HCT116 (cell line): ENCODE measurements at regions not wholly inside any gene's neighbourhood (a gene's known extent, or its start where the extent isn't known, plus 50 kb on each side); places are given as distances from the start of the nearest gene placed in this dataset.

Experiments used
- ATAC-seq: fragments of 200-7000 bp; cut with Tn5 transposase; 2 replicates; pipeline ENCODE4 v1.9.1; 2020; ENCODE audit warnings: mild to moderate bottlenecking, moderate library complexity
- BruUV-seq: library from RNA; stranded (reverse); fragments of 400-500 nt; replicated peaks from 2 replicates; lab custom pipeline; 2021; lab: Mats Ljungman, UMichigan
- CTCF ChIA-PET: fragments of 300-600 bp; sonication (Branson Sonifier 250); formaldehyde crosslinking; loops from one replicate; lab custom pipeline; 2021; ENCODE audit warnings: antibody characterized with exemption; lab: Charles Lee
- POLR2A ChIA-PET: fragments of 300-600, 350-600 bp; sonication (Branson Sonifier 250); formaldehyde crosslinking; loops from one replicate; lab custom pipeline; 2021; ENCODE audit warnings: antibody characterized with exemption; lab: Charles Lee
- RAD21 ChIA-PET, 2 experiments: fragments of 300-600 bp; sonication (Branson Sonifier 250); formaldehyde crosslinking; loops; one replicate each; lab custom pipeline; 2023; ENCODE audit warnings: low total read pairs in 2 of 2; ENCODE audit not compliant: uncharacterized antibody in 2 of 2, unreplicated experiment in 2 of 2, low non-redundant PET in 1 of 2; lab: Charles Lee
- DNase-seq: peaks from one replicate; pipeline ENCODE4 v3.0.0-alpha.2; 2010; ENCODE audit warnings: low read depth, low spot score
- H2AFZ ChIP-seq: fragments of 200-600 bp; shearing (Covaris generic), sonication (generic); 2 replicates; pipeline ENCODE4 v1.6.1; 2017; ENCODE audit warnings: low read depth, mixed run types, mixed read lengths, antibody characterized with exemption, low read length; ENCODE audit not compliant: poor library complexity, severe bottlenecking
- H3K27ac ChIP-seq: 2 replicates; pipeline ENCODE4 v1.5.1; 2012; ENCODE audit warnings: low read depth, low read length
- H3K27me3 ChIP-seq: fragments of 200-600 bp; sonication (generic); 2 replicates; pipeline ENCODE4 v1.6.1; 2016; ENCODE audit warnings: mixed run types, low read length, mixed read lengths; ENCODE audit not compliant: insufficient read depth
- H3K36me3 ChIP-seq, 2 experiments: fragments of 200-500 bp in 1 of 2; fragments of 200-600 bp in 1 of 2; sonication (Bioruptor generic) in 1 of 2; sonication (generic) in 1 of 2; 2 replicates each; pipeline versions ENCODE4 v1.5.1 to v1.6.1; 2014 to 2016; ENCODE audit warnings: low read length in 2 of 2, inconsistent platforms in 1 of 2, mixed read lengths in 1 of 2, mixed run types in 1 of 2; ENCODE audit not compliant: insufficient read depth in 2 of 2, control insufficient read depth in 1 of 2
- H3K4me1 ChIP-seq, 2 experiments: fragments of 200-600 bp in 1 of 2; sonication (generic) in 1 of 2; 2 replicates each; pipeline versions ENCODE4 v1.5.1 to v1.6.1; 2012 to 2017; ENCODE audit warnings: low read length in 2 of 2, inconsistent platforms in 1 of 2, mild to moderate bottlenecking in 1 of 2, mixed read lengths in 1 of 2, mixed run types in 1 of 2, moderate library complexity in 1 of 2; ENCODE audit not compliant: insufficient read depth in 2 of 2, control insufficient read depth in 1 of 2
- H3K4me2 ChIP-seq: fragments of 200-600 bp; sonication (generic); 2 replicates; pipeline ENCODE4 v1.6.1; 2017; ENCODE audit warnings: mixed run types, low read length, mixed read lengths
- H3K4me3 ChIP-seq, 2 experiments: fragments of 200-600 bp in 1 of 2; sonication (generic) in 1 of 2; replicated peaks in 1 of 2; 2 replicates each; pipeline ENCODE4 v1.5.1; 2011 to 2016; ENCODE audit warnings: low read length in 2 of 2, control low read depth in 1 of 2, low read depth in 1 of 2, mild to moderate bottlenecking in 1 of 2, mixed read lengths in 1 of 2, mixed run types in 1 of 2
- H3K79me2 ChIP-seq: fragments of 200-600 bp; sonication (generic); 2 replicates; pipeline ENCODE4 v1.6.1; 2017; ENCODE audit warnings: mild to moderate bottlenecking, mixed run types, low read length, moderate library complexity, mixed read lengths; ENCODE audit not compliant: insufficient read depth
- H3K9ac ChIP-seq: fragments of 200-600 bp; sonication (generic); 2 replicates; pipeline ENCODE4 v1.6.1; 2016; ENCODE audit warnings: low read length, mixed read lengths
- H3K9me2 ChIP-seq: fragments of 200-600 bp; sonication (generic), shearing (Covaris generic); 2 replicates; pipeline ENCODE4 v1.6.1; 2017; ENCODE audit warnings: mixed run types, mild to moderate bottlenecking, moderate library complexity; ENCODE audit not compliant: insufficient read depth
- H3K9me3 ChIP-seq, 2 experiments: fragments of 200-500 bp in 1 of 2; fragments of 200-600 bp in 1 of 2; sonication (Bioruptor generic) in 1 of 2; sonication (generic) in 1 of 2; 2 replicates each; pipeline ENCODE4 v1.6.1; 2014 to 2017; ENCODE audit warnings: low read length in 2 of 2, mixed read lengths in 2 of 2, inconsistent platforms in 1 of 2, low read depth in 1 of 2, mild to moderate bottlenecking in 1 of 2, mixed run types in 1 of 2, moderate library complexity in 1 of 2; ENCODE audit not compliant: control insufficient read depth in 1 of 2, insufficient read depth in 1 of 2
- H4K20me1 ChIP-seq: fragments of 200-600 bp; sonication (generic), shearing (Covaris generic); 2 replicates; pipeline ENCODE4 v1.6.1; 2017; ENCODE audit warnings: mixed run types, mild to moderate bottlenecking, moderate library complexity; ENCODE audit not compliant: insufficient read depth
- ATF3 ChIP-seq: IDR thresholded peaks from 2 replicates; pipeline ENCODE4 v1.6.1; 2012
- CBX3 ChIP-seq: IDR thresholded peaks from 2 replicates; pipeline ENCODE4 v1.6.1; 2012; ENCODE audit warnings: low read depth
- EGR1 ChIP-seq: IDR thresholded peaks from 2 replicates; pipeline ENCODE4 v1.6.1; 2012; ENCODE audit warnings: low read depth
- JUND ChIP-seq: IDR thresholded peaks from 2 replicates; pipeline ENCODE4 v1.6.1; 2012
- MAX ChIP-seq: IDR thresholded peaks from 2 replicates; pipeline ENCODE4 v1.6.1; 2012
- POLR2AphosphoS5 ChIP-seq: IDR thresholded peaks from 2 replicates; pipeline ENCODE4 v1.6.1; 2011; ENCODE audit warnings: mild to moderate bottlenecking, low read depth, low read length, moderate library complexity
- RAD21 ChIP-seq: IDR thresholded peaks from 2 replicates; pipeline ENCODE4 v1.6.1; 2012; ENCODE audit warnings: low read depth, mild to moderate bottlenecking
- SIN3A ChIP-seq: IDR thresholded peaks from 2 replicates; pipeline ENCODE4 v1.6.1; 2012; ENCODE audit warnings: low read depth
- SP1 ChIP-seq: IDR thresholded peaks from 2 replicates; pipeline ENCODE4 v1.6.1; 2012; ENCODE audit warnings: low read depth
- SRF ChIP-seq: IDR thresholded peaks from 2 replicates; pipeline ENCODE4 v1.6.1; 2012; ENCODE audit warnings: low read depth
- ZBTB33 ChIP-seq: IDR thresholded peaks from 2 replicates; pipeline ENCODE4 v1.6.1; 2011; ENCODE audit warnings: mild to moderate bottlenecking, low read length, moderate library complexity; ENCODE audit not compliant: insufficient replicate concordance; ENCODE audit errors: extremely low read depth
- intact Hi-C: fragments of 100-400 bp; cut with micrococcal nuclease; formaldehyde crosslinking; loops from 2 replicates; pipeline ENCODE4 v1.10.0; 2022
- TF ChIP-seq, protein P1 (sequence below): IDR thresholded peaks from 2 replicates; pipeline ENCODE4 v1.6.1; 2012; ENCODE audit warnings: low read depth

DNA sequence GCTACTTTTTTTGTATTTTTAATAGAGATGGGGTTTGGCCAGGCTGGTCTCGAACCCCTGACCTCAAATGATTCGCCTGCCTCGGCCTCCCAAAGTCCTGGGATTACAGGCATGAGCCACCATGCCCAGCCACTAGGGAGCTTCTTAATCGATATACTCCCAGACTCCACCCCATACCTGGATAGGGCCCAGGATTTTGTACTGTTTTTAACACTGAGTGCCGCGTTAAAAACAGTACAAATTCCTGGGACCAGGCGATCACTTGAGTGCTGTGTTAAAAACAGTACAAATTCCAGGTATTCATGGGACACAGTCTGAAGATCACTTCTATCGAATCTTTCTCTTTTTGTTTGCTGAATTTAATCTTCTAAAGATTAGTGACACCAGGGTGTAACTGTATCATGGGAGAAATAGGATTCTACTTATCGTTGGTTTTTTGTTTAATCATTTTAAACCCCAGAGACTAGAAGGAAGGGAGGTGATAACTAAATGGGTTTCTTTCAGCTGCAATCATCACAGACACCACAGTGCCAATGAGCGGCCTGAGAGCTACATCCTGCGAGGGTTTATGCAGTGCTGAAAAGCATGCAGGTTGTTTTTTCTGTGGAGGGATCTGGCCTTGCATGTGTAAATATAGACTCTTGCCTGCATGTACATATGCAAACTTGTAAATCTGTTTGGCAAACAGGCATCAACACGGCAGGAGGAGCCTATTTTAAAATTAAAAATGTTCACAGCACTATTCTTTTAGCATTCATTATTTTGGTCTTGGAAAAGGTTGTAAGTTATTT lies 303.8 kb upstream of the WWC1 start:
- CTCF ChIA-PET: no interaction called here
- no peak for ATAC-seq
- POLR2A ChIA-PET: no interaction called here

More for the DNA sequence above, 303.8 kb upstream of the WWC1 start:
- no peak overlapping the region for H3K27ac ChIP-seq
- no peak overlapping the region for H3K9ac ChIP-seq
- H2AFZ ChIP-seq: no peak overlapping the region
- H3K4me2 ChIP-seq: no peak overlapping the region
- H3K4me1 ChIP-seq: no peaks in the 10 kb centered on the region
- no peaks in the 10 kb centered on the region for H3K36me3 ChIP-seq
- H3K27me3 ChIP-seq: peaks cover 23% of the 10 kb centered on the region
- no peak overlapping the region for H3K4me3 ChIP-seq
- no peaks in the 10 kb centered on the region for H3K79me2 ChIP-seq
- BruUV-seq: no TSS peak
- intact Hi-C loops: no loop called here
- RAD21 ChIA-PET: no interaction called here
- no peak for DNase-seq
- TF ChIP-seq ATF3: no peak
- TF ChIP-seq SP1: no peak
- TF ChIP-seq JUND: no peak
- no peak for TF ChIP-seq SIN3A
- no peak for TF ChIP-seq ZBTB33
- no peak for TF ChIP-seq CBX3
- TF ChIP-seq MAX: no peak
- no peak for TF ChIP-seq SRF
- no peak for TF ChIP-seq POLR2AphosphoS5
- no peak for TF ChIP-seq RAD21
- TF ChIP-seq EGR1: no peak
- TF ChIP-seq, protein P1, sequence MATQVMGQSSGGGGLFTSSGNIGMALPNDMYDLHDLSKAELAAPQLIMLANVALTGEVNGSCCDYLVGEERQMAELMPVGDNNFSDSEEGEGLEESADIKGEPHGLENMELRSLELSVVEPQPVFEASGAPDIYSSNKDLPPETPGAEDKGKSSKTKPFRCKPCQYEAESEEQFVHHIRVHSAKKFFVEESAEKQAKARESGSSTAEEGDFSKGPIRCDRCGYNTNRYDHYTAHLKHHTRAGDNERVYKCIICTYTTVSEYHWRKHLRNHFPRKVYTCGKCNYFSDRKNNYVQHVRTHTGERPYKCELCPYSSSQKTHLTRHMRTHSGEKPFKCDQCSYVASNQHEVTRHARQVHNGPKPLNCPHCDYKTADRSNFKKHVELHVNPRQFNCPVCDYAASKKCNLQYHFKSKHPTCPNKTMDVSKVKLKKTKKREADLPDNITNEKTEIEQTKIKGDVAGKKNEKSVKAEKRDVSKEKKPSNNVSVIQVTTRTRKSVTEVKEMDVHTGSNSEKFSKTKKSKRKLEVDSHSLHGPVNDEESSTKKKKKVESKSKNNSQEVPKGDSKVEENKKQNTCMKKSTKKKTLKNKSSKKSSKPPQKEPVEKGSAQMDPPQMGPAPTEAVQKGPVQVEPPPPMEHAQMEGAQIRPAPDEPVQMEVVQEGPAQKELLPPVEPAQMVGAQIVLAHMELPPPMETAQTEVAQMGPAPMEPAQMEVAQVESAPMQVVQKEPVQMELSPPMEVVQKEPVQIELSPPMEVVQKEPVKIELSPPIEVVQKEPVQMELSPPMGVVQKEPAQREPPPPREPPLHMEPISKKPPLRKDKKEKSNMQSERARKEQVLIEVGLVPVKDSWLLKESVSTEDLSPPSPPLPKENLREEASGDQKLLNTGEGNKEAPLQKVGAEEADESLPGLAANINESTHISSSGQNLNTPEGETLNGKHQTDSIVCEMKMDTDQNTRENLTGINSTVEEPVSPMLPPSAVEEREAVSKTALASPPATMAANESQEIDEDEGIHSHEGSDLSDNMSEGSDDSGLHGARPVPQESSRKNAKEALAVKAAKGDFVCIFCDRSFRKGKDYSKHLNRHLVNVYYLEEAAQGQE: no peak
- H4K20me1 ChIP-seq: no peaks in the 10 kb centered on the region; the same call in 1 of the 2 replicates
- no peaks in the 10 kb centered on the region for H3K9me3 ChIP-seq
- no peaks in the 10 kb centered on the region for H3K9me2 ChIP-seq
